Epidermal melanocyte (primary cell): ENCODE measurements at regions not wholly inside any gene's neighbourhood (a gene's known extent, or its start where the extent isn't known, plus 50 kb on each side); places are given as distances from the start of the nearest gene placed in this dataset.

ENCODE experiments used
- DNase-seq: peaks from one replicate; pipeline ENCODE4 v3.0.0; 2011; ENCODE audit warnings: low spot score; ENCODE audit not compliant: insufficient read length

- DNase-seq: no peak
Observed at GRCh38 chr17:71361656-71362450, 759.0 kb upstream of the SOX9 start.

DNA sequence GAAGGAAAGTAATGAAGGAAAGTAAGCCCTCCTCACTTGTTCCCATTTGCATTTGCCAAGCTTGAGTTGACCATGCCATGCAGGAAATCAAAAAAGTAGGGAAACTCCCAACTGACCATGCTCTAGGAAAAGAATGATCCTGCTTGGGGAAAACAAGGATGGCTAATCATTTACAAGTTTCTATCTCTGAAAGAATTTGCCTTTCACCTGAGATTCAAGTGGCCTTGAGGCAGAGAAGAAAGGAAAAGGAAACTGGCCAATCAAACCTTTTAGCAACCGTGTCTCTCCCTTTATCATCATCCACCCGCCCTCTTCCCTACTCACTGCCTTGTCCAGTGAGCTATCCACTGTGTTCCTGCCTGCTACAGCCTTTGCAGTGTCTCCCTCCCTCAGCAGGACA, 757.2 kb upstream of the SOX9 start:
- DNase-seq: no peak

DNA sequence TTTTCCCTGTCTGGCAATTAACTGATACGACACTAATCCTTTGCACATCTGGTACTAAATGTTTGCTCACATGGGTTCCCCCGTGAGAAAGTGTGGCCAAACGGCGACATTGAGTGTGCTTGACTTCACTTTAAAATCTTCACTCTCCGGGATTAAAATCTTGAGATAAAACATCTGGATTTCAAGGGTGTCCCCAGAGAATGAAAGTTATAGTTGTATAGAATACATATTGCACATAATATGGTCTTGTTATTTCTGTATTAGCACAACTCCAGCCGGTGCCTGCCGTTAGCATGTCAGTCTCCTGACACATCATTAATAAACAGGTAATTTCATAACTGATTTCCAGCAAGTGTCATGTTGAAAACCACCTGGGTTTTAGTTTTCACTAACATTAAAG, 749.0 kb upstream of the SOX9 start:
- no peak for DNase-seq

GRCh38 chr17:71375948-71376347, 744.9 kb upstream of the SOX9 start:
- no peak for DNase-seq

DNA sequence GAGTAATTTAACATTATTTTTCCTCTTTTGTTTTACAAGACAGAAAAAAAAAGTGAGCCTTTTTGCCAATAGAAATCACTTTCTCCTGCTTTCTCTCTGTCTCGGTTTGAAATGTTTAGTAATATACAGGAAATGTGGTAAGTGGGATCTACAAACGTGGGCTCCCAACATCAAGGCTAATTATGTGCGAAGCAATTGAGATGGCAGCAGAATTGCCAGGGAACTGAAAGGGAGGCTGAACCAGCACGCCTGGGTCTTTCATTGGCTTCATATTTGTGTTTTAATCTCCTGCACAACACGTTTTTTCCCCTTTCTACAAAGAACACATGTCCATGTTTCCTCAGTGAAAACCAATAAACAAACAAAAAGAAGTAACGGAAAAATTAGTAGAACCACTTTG, 743.9 kb upstream of the SOX9 start:
- no peak for DNase-seq

DNA sequence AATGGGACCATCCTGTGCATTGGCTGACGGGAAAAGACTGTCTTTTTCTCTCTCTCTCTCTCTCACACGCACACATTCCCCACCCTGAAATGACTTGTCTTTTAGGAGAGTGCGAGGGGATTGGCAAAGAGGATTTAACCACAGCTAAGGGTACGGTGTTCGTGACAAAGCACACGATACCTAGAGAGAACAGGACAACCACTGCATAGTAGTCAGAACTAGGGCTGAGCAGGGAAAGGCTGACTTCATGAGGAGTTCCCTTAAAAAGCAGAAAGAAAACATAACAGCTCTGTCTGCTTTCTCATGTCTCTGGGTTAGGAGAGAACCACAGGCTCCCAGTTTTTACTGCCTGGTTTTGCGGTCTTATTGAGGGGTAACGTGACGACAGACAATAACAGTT, 742.8 kb upstream of the SOX9 start:
- no peak for DNase-seq

GRCh38 chr17:71378741-71379140, 742.1 kb upstream of the SOX9 start:
- DNase-seq: no peak

DNA sequence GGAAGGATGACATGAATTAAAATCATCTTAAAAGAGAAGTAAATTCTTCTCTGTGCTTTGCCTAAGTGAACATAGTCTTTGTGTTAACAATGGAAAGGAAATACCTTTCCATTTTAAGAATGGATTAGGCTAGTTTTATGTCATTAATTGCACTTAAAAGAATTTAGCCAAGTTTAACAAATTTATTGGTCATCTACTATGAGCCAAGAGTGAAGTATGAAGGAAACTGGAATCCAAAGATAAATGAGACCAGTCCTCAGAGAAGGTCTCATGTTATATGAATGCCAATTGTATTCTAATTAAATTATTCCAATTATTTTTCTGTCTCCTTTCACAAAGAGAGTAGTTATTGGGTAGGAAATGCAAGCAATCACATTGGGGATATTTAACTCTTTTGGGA, 741.3 kb upstream of the SOX9 start:
- DNase-seq: no peak

DNA sequence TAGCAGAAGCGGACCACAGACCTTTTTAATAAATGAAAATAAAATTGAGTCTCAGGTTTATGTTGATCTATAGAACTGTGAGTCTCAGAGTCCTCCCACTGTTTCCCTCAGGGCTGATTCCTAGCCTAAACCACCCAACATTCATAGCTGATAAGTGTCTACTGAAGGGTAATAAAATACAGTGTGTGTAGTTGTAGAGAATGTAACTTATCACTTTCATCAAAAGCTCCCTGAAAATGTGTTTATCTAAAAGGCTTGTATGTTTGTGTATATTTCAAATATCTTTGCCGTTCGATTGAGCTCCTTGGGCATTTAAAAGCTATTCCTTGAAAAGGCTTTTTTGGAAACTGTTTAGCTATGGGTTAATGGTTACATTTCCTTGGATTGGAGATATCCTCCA, 740.3 kb upstream of the SOX9 start:
- no peak for DNase-seq

- no peak for DNase-seq
Observed at GRCh38 chr17:71380936-71381335, 739.9 kb upstream of the SOX9 start.

DNA sequence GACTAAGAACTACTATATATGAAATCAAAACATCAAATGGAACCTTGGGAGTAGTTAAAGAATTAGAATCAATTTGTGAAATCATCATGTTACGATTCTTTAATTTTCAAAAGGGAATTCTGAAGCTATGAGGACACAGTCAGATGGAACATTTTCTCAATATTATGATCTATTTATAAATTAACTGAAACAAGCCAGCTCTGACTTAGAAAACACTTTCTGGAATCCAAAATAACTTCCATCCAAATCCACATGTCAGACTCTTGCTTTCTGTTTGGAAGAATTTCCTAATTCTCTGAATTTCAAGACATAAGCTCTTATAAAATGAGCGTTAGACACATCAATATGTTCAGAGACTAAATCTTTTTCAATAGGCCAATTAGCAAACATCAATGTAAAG, 737.7 kb upstream of the SOX9 start:
- DNase-seq: no peak

- DNase-seq: no peak
Observed at GRCh38 chr17:71387456-71387855, 733.4 kb upstream of the SOX9 start.

- no peak for DNase-seq
Observed at GRCh38 chr17:71392715-71393567, 727.9 kb upstream of the SOX9 start.

GRCh38 chr17:71395901-71396300, 724.9 kb upstream of the SOX9 start:
- no peak for DNase-seq

DNA sequence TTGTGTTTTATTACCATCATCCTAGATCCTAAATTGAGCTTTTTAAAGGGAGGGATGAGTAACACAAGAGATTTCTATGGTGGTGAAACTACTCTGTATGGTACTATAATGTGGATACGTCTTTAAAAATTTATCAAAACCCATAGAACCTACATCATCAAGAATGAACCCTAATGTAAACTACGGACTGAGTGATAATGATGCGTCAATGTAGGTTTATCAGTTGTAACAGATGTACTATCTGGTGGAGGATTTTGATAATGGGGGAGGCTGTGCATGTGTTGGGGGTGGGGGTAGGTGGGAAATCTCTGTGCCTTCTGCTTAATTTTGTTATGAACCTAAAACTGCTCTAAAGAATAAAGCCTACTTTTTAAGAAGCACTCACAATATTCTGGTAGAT, 724.1 kb upstream of the SOX9 start:
- no peak for DNase-seq

- DNase-seq: no peak
Observed at GRCh38 chr17:71398025-71398424, 722.8 kb upstream of the SOX9 start.

DNA sequence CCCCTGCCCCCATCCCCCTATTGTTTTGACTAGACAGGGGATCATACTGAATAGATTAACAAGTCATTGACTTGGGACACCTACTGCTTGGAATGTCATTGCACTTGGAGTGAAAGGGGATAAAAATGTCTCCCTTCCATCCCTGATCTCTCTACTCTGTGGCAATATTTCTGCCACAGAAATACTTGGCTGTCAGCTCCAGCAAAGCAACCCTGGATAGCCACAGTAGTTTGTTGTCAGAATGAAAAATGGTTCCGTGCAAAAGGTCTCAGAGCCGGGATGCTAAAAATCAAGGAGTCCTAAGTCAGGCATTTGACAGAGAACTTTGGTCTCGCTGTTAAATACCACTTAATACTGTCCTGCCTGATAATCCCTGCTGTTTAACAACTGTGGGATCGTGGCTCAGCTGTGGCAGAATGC, 722.0 kb upstream of the SOX9 start:
- no peak for DNase-seq

DNA sequence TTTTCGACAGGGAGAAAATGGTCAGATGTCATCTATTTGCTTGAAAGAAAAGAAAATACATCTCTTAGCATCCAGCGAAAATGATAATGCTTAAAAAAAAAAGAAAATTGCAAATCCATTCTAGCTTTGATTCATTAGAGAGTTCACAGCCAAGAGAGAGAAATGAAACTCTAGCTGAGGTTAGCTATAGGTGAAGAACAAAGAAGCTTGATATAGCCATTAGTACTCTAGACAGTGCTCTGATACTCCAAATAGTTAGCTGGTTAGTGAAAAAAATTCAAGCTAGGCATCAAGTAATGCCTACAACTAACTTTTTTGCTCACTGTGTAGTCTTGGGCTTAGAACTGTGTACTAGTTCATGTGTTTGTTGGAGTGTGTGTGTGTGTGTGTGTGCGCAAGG, 721.6 kb upstream of the SOX9 start:
- no peak for DNase-seq

- DNase-seq: no peak
Observed at GRCh38 chr17:71399649-71400048, 721.2 kb upstream of the SOX9 start.

- no peak for DNase-seq
Observed at GRCh38 chr17:71402007-71402406, 718.8 kb upstream of the SOX9 start.

- no peak for DNase-seq
Observed at GRCh38 chr17:71402661-71403141, 718.1 kb upstream of the SOX9 start.

DNA sequence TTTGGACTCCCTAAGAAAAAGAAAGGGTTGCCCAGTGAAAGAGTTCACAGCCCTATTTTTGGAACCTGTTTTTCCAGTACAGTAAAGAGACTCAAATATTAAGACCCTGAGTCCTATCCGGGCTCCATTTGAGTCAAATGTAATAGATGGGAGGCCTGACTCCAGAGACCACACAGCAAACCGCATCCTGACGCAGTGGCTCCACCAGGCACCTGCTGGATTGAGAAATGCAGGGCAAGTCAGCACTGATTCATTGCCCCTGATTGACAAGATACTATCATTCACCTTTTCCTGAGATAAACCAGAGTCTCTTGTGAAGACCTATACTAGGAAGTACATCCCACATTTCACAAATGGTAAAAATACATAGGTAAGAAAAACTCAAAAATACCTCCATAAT, 715.7 kb upstream of the SOX9 start:
- no peak for DNase-seq

- DNase-seq: no peak
Observed at GRCh38 chr17:71407981-71408380, 712.8 kb upstream of the SOX9 start.
